Thyroid gland (tissue), 4 donors: ENCODE measurements at regions not wholly inside any gene's neighbourhood (a gene's known extent, or its start where the extent isn't known, plus 50 kb on each side); places are given as distances from the start of the nearest gene placed in this dataset.

ENCODE experiments used
- CTCF ChIP-seq, 6 experiments: fragments of 200-600 bp in 3 of 6; fragments of 450-650 bp in 3 of 6; sonication (generic) in 3 of 6; IDR thresholded peaks; one replicate each; pipeline ENCODE4 v1.5.1; 2016 to 2019; ENCODE audit warnings: antibody characterized with exemption in 6 of 6, mild to moderate bottlenecking in 2 of 6, inconsistent platforms in 1 of 6, moderate library complexity in 1 of 6
- POLR2A ChIP-seq, 2 donors: fragments of 450-650 bp; IDR thresholded peaks; one replicate each; pipeline ENCODE4 v1.6.1; 2017; ENCODE audit warnings: antibody characterized with exemption in 2 of 2, mild to moderate bottlenecking in 2 of 2, moderate library complexity in 1 of 2

GRCh38 chr7:155237297-155237696, 60.4 kb upstream of the INSIG1 start:
- TF ChIP-seq CTCF (IDR thresholded peaks at IDR 0.05) (no peak), POLR2A (IDR thresholded peaks at IDR 0.05) (no peak)
